NCI-H748 (cell line): ENCODE measurements at regions not wholly inside any gene's neighbourhood (a gene's known extent, or its start where the extent isn't known, plus 50 kb on each side); places are given as distances from the start of the nearest gene placed in this dataset.

Experiments used
- DNase-seq: peaks from one replicate; lab custom pipeline; 2025; ENCODE audit not compliant: unreplicated experiment; lab: John Stamatoyannopoulos, UW

DNA sequence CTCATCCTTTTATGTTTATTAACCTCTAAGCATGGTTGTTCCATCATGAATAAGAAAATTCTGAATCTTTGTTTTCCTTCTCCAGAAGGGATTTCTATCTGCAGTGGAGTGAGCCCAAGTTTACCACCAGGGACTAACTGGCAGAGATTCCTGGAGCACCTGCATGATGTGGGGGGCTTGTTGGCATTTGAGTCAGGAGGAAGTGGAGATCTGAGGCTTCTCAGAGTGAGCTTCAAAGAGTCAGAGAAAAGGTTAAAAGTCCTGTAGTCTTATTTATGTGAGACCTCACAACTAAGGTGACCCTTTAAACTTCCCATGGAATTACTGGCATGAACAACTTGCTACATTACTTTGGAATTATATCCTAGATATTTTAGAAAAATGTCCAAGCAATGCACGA lies 138.1 kb upstream of the SLC24A3 start:
- DNase-seq: no peak

DNA sequence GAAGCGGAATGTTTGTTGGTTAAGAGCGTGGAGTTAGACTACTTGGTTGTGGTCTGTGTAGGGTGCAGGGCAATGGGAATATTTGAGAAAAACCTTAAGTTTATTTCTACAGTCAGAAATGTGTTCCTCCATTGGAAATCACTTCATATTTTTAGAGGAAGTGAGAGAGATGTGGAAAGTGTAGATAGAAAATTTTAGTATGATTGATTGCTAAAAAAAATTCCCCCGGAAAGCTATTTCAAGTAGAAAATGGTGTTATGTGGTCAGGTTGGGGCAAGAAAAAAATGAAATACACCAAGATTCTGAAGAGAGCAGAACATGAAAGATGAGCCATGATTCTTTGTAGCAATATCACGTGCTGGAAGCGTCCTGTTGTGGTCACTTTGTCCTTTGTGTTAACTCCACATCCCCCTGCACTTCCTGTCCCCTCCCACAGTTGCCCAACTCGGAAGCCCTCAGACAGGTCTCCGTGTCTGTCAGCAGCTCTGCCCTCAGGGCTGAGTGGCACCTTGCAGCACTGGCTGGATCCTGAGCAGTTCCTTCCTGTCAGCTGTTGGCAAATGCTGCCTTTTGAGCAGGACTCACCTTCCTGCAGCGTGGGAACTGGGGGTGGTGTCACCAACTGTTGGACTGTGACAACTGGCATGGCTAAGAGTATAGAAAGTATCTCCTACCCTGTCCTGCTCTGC lies 137.5 kb upstream of the SLC24A3 start:
- peak; percentile 26 for DNase-seq

DNA sequence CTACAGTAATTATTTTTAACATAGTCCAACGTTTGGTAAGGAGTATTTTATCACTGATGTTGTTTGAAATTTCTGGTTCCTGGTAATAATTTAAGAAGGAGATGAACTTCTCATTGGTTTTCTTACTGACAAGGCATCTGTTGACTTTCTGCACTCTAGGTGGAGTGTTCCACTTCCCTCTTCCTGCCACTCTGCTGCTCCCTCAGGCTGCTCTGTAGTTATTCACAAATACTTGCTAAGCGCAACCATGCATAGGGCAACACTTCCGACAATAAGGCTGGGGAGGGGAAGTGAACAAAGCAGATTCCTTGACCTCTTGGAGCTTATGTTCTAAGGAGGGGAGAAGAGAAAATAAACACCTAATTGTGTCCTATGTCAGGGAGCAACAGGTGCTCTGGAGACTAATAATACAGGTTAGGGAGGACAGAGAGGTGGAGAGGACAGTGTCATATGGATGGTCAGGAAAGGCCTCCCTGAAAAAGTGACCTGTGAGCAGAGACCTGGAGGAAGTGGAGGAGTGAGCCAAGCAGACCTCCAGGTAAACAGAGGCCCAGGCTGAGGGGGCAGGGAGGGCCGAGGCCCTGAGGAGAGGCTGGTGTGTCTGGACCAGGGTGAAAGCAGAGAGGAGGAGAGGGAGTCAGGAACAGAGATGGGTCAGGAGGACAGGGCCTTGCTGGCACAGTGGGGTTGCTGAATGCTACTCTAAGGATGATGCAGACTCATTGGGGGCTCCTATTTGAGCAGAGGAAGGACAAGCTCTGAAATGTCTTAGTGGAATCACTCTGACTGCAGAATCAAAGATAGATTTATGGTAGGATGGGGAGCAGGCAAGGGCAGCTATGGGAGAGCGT lies 134.8 kb upstream of the SLC24A3 start:
- DNase-seq: no peak

DNA sequence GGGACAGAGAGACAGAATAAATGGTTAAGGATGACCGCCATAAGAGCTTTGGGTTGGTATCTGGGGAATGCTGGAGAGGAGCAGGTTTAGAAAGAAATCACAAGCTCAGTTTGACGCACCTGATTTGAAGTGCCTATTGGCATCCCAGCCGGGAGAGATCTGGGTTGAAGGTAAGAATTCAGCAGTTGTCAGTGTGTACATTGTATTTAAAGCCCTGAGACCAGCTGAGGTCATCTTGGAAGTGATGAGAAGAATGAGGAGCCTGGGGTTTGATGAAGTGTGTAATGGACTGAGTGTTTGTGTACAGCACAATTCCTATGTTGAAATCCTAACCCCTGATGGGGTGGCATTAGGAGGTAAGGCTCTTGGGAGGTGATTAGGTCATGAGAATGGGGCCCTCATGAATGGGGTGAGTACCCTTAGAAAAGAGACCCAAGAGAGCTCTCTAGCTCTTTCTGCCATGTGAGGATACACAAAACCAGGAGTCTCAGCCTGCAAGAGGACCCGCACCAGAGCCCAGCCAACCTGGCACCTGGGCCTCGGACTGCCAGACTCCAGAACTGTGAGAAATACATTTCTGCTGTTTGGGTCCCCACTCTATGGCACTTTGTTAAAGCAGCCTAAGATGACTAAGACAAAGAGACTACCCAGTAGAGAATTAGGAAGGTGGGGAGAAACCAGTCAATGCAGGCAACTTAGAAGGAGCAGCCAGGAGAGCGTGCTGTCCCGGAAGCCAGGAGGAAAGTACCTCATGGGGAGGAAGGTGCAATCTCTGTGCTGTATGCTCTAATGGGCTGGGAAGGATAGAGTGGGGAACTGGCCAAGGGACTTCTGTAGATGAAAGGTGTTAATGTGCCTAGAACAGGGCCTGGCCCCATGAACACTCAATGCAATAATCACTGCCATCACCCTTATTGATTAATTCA lies 133.7 kb upstream of the SLC24A3 start:
- DNase-seq: no peak

DNA sequence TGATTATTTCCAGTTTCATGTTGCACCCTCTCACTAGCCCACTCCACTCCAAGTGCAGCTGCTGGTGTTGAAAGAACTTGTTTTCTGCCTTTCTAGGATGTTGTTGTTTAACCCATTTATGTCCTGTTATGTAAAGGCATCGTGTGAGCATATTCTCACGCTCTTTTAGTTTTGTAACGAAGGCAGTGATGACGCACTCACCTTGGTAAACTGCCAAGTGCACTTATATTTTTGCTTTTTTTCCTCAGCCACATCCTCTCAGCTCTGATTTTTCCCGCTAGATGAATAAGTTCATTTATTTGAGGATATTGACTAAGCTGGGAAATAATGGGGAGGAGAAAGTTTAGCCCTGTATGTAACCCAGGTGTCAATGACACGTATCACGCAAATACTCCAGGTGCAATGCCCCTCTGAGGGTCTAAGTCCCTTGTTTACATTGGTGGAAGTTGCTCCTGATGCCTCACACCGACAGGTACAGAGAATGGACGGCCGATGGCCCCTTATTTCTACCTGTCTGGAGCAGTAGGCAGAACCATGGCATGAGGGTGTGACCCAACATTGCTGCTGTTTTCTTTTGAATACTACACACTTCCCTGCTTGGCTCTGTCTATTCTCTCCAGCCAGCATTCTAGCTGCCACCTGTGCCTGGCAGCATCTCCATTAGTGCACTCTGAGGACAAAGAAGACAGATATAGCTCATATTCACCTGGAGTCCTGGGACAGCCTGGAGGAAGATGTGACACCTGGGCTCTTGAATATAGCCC lies 132.7 kb upstream of the SLC24A3 start:
- peak; percentile 19 for DNase-seq

DNA sequence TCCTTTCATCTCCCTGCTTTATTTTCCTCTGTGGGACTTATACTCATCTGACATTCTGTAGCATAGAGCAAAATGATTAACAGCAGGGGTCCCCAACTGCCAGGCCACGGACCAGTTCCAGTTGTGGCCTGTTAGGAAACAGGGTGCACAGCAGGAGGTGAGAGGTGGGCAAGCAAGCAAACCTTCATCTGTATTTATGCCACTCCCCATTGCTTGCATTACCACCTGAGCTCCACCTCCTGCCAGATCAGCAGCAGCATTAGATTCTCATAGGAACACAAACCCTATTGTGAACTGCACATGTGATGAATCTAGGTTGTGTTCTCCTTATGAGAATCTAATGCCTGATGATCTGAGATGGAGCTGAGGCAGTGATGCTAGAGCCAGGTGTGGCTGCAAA lies 130.5 kb upstream of the SLC24A3 start:
- no peak for DNase-seq

DNA sequence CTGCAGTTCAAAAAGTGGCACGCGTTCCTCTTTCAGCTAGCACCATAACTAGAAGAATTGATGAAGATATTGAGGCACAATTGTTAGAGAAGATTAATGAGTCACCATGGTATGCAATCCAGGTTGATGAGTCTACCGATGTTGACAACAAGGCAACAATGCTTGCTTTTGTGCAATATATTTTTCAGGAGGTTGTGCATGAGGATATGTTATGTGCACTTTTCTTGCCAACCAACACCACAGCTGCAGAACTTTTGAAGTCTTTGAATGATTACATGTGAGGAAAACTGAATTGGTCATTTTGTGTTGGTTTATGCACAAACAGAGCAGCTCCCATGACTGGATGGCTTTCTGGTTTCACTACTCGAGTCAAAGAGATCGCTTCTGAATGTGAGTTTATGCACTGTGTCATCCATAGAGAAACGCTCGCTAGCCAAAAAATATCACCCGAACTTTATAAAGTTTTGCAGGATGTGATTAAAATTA lies 129.3 kb upstream of the SLC24A3 start:
- DNase-seq: no peak

DNA sequence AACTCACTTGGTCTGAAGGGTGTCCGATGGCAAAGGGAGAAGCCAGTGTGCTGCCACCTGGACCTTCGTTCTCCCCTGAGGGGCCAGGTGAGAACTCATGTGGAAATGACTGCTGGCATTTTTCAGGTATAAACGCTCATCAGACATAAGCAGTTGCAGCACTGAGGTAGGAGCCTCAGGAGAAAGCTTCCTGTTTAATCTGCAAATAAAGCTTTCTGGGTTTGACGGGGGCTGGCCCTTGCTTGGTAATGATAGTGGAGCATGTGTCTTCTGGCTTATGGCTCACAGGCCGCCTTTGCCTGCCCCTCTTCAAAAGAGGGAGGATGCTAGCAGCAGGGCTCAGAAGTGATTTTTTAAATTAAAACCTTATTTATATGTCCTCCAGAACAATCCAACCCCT lies 122.1 kb upstream of the SLC24A3 start:
- DNase-seq: no peak

DNA sequence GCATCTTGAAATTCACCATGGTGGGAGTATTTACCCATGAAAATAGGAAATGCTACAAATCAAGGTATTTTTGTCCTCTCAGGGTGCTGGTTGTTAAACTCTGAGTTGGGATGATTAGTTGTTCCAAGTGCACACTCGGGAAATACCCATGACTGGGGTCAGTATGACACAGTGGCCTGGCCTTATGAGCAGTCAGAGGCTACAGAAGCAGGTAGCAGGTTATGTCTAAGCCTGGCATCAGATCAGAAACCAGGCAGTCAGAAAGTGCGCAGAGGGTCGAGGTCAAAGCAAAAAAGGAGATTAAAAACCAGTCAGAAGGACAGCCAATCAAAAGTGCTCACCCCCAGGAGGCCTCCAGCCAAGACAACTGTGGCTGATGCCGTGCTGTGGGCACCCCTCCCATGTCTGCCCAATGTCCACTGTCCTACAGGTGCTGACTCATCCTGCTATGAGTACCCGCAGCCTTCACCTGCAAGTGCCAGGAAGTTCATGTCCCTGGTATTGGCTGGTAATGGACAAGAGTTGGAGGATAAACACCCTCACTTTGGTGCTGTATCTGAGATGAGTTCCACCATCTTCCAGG lies 117.4 kb upstream of the SLC24A3 start:
- no peak for DNase-seq

DNA sequence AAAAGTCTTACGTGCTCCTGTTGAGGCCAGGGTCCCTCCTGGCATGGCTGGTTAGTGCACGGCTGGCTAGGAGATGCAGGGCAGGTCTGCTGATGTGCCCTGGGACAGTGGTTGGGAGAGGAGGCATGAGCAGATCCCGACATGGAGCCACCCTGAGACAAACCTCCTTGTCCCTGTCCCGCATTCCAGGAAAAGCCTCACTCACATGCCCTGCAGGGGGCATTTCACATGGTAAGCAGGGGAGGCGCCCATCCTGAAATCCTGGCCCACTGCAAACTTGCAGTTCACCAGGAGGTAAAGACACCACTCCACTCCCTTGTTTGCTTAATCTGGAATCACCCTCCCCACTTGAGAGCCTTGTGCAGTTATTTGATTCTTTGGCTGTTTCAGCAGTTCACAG lies 116.7 kb upstream of the SLC24A3 start:
- peak; percentile 25 for DNase-seq

DNA sequence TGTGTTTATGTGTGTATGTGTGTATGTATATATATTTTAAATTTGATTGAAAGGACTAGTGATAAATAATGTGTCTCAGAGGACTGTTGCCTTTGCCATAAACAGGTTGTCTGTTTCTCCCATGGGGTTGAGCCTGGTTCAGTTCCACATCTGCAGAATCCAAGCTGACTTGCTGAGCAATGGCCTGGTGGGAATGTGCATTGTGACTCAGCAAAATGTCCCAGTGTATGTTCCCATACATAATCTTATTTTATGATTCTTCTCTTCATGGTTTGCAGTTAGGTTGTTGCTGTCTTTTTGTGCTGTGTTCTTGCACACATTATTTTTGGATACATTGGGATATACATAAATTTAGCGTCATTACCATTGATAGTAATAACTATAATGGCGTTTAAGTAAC lies 115.6 kb upstream of the SLC24A3 start:
- no peak for DNase-seq

DNA sequence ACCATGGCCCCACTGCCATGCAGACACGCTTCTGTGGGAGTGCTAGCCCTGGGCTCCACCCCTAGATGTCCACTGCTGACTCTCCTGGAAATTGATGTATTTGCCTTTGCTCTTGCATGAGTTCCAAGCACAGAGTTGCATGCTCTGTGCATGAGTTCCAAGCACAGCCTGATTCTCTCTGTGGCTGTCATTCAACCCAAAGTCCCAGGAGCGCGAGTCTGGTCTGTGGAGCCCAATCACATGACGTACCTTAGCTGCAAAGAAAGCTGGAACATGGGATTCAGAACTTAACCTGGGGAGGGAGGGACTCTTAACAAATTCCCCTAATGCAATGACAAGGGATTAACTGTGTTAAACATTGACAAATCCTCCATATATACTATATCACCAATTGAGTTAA lies 114.3 kb upstream of the SLC24A3 start:
- no peak for DNase-seq

DNA sequence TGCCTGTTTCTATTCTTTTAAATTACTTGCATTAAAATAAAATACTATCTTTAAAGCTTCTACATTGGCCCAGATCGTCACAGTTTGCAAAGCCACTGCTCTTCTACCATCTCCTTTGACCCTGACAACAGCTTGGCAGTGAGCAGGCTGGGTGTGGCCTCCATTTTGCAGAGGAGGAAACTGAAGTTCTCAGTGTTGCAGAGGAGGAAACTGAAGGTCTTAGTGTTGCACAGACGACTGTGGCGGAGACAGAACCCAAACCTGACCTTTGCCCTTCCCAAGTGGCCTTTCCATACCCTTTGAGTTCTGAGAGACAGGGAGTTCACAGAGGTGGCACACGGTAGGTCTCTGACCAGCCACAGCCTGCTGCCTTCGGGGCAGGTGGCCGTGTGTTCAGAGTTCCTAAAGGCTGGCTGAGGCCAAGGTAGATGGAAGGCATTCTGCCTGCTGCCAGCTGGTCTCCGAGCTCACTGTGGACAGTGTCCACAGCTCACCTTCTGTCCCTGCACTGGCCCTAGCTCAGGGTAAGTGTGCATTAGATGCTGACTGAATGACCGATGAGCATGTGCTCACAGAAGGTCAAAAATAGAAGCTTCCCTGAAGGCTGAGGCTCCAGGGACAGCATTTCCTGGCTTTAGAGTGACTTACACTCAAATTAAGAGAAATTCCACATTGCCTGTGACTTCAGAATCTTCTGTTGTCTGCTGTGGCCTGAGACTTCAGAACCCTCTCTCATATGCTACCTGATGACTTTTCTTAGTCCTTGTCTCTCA lies 113.5 kb upstream of the SLC24A3 start:
- no peak for DNase-seq

DNA sequence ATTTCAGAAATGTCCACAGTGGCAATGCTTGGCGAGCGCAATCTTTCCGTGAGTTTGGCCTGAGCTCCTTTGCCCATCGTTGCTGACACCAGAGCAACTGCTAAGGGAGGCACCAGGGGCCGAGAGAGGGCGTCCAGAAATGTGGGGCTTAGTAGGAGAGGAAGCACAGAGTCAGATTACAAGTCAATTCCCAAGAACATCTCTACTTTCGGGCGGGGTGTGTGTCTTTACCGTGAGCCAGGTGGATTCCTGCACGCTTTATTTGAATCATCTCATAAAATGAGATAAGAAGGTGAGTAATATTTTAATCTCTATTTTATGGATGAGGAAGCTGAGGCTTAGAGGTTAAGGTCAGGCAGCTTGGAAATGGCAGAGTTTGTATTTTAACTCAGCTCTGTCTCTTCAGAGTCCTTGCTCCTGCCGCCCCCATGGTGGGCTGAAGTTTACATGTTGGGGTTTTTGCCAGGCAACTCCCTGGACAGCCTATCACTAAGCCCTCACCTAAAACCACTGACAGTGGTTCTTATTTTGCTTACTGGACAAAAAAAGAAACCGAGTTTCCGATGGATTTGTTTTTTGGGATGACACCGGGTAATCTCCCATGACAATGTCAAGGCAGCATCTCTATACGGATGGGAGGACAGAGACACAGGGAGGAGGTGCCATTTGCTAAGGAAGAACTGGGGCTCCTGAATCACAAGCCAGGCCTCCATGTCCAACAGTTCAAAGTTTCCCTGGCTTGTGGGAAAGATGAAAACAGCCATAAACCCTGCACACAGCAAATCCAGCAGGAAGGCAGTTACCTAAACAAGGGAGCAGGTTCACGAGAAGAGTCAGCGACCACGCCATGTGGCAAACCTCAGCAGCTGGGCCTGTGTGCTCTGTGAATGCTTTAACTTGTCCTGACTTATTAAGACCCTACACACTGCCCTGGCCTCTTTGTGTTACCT lies 112.6 kb upstream of the SLC24A3 start:
- no peak for DNase-seq

DNA sequence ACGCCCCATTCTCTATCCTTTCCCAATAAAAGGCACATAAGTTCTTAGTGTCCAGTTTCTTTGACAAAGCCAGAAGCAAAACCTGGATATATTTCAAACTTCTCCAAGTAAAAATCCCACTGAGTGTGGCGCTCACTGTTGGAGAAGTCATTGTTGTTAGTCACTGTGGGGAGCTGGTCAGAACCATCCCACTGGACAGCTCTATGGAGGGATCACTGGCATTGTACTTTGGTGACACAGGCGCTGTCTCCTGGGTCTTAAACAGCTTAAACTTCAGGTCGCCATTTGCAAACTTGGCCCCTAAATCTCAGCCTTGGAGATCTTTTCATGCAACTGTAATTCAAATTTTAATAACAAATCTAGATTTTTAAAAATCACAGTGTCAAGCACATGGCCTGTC lies 111.5 kb upstream of the SLC24A3 start:
- no peak for DNase-seq

DNA sequence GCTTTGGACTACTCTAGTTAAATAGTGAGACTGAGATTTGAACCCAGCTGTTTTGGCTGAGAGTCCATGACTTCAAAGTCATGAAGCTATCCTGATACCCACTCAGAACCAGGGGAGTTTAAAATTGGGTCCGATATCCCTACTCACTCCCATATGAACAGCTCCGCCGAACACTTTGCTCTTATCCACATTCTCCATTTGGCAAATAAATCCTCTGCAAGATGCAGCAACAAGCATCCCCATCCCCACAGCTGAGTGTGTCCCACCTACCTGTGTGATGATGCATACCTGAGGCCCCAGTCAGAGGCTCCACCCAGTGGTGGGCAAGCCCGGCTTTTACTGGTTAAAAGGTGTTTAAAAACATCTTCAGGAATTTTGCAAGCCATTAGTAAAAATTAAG lies 108.3 kb upstream of the SLC24A3 start:
- DNase-seq: no peak

DNA sequence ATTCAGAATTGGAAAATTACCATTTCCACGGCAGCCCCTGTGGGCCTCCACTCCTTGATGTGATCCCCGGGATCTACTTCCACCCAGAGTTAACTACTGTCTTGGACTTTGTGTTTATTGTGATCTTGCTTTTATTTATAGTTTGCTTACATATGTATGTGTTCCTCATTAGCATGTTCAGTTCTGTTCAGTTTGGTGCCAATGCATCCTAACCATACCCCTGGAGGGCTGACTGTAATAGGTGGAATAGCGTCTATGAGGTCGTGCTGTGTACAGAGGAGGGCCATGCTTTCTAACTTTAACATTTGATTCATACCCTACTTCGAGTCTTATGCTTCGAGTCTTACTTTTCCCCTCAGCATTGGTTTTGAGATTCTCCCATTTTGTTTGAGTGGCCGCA lies 104.3 kb upstream of the SLC24A3 start:
- DNase-seq: no peak

DNA sequence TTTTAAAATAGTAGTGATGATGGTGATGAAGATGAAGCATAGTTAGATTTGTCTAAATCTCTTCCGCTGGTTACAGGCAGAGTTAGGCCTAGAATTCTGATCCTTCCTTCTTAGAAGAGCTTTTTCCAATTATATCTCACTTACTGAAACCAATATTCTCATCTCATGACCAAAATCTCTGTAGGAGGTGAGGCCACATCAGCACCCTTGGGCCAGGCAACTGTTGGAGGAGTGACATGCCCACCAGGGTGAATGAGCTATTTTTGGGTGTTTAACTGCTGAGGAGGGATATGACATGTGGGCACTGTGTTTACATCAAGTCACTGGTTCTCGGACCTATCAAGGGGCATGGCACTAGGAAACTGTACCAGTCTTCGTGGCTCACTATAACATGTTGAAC lies 102.2 kb upstream of the SLC24A3 start:
- DNase-seq: no peak
